ENCODE measurements at regions not wholly inside any gene's neighbourhood (a gene's known extent, or its start where the extent isn't known, plus 50 kb on each side); places are given as distances from the start of the nearest gene placed in this dataset.

- TF ChIP-seq MXI1 (IDR thresholded peaks at IDR 0.05; ENCODE audit: borderline replicate concordance, low read depth, low read length): no peak
- TF ChIP-seq, protein P1, sequence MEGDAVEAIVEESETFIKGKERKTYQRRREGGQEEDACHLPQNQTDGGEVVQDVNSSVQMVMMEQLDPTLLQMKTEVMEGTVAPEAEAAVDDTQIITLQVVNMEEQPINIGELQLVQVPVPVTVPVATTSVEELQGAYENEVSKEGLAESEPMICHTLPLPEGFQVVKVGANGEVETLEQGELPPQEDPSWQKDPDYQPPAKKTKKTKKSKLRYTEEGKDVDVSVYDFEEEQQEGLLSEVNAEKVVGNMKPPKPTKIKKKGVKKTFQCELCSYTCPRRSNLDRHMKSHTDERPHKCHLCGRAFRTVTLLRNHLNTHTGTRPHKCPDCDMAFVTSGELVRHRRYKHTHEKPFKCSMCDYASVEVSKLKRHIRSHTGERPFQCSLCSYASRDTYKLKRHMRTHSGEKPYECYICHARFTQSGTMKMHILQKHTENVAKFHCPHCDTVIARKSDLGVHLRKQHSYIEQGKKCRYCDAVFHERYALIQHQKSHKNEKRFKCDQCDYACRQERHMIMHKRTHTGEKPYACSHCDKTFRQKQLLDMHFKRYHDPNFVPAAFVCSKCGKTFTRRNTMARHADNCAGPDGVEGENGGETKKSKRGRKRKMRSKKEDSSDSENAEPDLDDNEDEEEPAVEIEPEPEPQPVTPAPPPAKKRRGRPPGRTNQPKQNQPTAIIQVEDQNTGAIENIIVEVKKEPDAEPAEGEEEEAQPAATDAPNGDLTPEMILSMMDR (conservative IDR thresholded peaks at IDR 0.05; ENCODE audit: low read depth, low read length): no peak
- TF ChIP-seq RCOR1 (IDR thresholded peaks at IDR 0.05; ENCODE audit: insufficient replicate concordance, low read length): no peak
- TF ChIP-seq CHD1 (IDR thresholded peaks at IDR 0.05; ENCODE audit: low read depth, low read length): no peak
- no peak for TF ChIP-seq RAD21 (IDR thresholded peaks at IDR 0.05; ENCODE audit: low read length)
- no peak for TF ChIP-seq POLR2A (IDR thresholded peaks at IDR 0.05; ENCODE audit: low read depth, low read length)
- no peak for TF ChIP-seq RFX5 (IDR thresholded peaks at IDR 0.05; ENCODE audit: low read depth, low read length)
- no peak for TF ChIP-seq CEBPB (IDR thresholded peaks at IDR 0.05; ENCODE audit: low read depth, low read length)
These were observed 85.6 kb upstream of the CARMIL1 start for GRCh38 chr6:25193460-25194171.

All from IMR-90 (cell line).